Renal cortical epithelial cell (primary cell): ENCODE measurements at regions not wholly inside any gene's neighbourhood (a gene's known extent, or its start where the extent isn't known, plus 50 kb on each side); places are given as distances from the start of the nearest gene placed in this dataset.

Experiments used
- DNase-seq: peaks from one replicate; pipeline ENCODE4 v3.0.0-alpha.2; 2011; ENCODE audit warnings: low read depth

DNA sequence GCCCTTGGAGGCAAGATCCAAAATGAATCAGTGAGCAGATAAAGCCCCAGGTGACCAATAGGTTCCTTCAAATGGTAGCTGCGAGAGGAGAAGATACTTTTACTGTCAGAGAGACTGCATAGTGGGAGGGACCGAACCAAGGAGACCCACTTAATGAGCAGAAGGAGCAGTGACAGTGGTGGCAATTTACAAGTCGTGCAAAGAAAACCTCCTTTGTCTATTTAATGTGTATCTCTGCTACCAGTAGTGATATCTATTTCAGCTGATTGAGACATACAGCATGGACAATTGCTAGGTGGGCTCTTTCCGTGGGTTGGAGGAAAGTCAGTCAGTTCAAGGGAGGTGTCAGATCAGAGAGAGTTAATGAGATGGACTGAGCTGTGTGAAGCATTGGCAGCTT lies 480.4 kb downstream of the GATA3 start:
- no peak for DNase-seq

- peak; percentile 57 for DNase-seq
Observed at GRCh38 chr10:8539056-8539455, 484.6 kb downstream of the GATA3 start.

GRCh38 chr10:8543361-8544056 lies 489.0 kb downstream of the GATA3 start:
- peak; percentile 56 for DNase-seq

DNA sequence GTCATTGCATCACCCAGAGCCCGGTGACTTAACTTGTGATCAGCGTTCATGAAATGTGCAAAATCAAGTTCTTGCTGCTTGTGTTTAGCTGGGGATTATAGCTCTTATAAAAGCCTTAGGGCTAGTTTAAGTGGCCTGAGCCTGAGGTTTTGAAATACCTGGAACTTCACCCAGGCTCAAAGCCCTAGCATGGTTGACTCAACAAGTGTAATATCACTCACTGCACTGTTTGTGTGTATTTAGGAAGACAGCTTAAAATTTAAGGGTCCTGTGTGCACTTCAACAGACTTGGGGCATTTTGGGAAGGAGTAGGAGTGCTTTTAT lies 489.5 kb downstream of the GATA3 start:
- DNase-seq: peak; percentile 58

DNA sequence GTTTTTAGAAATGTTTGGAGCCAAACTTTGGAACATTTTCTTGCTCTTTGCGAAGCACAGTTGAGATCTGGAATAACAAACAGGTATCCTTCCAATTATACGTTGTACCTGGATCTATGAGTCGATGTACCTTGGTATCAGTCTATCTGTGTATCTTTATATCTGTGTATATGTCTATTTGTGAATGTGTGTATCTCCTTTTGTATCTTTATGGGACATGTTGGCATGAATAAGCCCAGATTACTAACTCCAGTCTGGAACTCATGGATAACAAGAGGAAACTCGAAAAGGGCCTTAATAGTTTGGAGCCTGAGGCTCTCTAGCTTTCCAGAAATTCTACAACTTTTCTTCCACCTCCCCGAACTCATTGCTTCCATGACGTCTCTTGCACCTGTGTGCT lies 490.0 kb downstream of the GATA3 start:
- DNase-seq: no peak

DNA sequence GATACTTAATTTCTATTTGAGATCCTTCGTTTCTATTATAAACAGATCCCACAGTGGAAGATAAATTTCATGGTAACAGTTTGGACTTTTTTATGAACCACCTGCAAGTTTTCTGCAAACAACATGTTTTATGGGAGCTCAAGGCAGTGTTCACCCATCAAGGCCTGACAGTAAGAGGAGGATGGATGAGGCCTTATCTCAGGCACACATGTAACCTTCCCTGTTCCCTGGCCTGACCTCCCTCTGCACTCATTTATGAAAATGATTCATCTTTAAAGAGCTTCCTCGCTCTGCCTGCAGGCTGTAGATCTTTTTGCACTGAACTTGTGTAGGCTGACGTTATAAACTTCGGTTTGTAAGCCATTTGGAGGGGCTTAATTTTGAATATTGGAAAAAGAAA lies 500.1 kb downstream of the GATA3 start:
- no peak for DNase-seq

GRCh38 chr10:8556321-8556720 lies 501.8 kb downstream of the GATA3 start:
- no peak for DNase-seq

DNA sequence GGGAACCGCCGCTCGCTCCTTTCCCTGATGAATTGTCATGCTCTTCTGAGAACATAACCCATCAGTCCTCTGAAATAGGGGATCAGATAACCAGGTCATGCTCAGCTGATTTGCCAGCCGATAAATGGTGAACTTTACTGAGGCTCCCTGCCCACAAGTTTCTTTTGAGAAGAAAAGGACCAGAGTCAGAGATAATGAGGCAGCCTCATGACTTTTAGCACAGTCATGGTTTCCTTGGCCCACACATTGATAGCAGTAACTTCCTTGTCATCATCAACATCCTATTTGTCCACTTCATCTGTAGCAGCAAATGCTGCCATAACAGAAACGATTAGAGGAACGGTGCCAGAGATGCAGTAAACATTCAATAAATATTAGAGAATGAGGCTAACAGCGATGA lies 509.0 kb downstream of the GATA3 start:
- DNase-seq: no peak

GRCh38 chr10:8566737-8567136 lies 512.2 kb downstream of the GATA3 start:
- DNase-seq: no peak

DNA sequence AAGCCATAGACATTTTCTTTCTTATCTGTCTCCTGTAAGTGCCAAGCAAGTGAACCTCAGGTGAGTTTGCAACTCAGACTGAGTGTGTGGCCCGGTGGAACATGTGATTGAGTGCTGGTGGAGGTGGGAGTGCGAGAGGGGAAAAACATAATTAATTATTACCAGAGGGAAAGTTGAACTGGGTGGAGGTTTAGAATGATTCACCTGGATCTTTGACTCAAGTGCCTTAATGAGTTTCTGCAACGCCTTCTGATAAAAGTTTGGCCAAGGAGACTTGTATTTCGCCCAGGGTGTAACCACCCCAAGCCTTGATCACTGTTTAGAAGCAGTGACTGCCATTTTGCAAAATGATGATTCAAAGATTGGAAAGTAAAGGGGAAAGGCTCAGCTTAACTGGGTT lies 513.9 kb downstream of the GATA3 start:
- DNase-seq: peak; percentile 62

- no peak for DNase-seq
Observed at GRCh38 chr10:8575620-8576019, 521.1 kb downstream of the GATA3 start.

GRCh38 chr10:8576281-8576680 lies 521.8 kb downstream of the GATA3 start:
- DNase-seq: no peak

DNA sequence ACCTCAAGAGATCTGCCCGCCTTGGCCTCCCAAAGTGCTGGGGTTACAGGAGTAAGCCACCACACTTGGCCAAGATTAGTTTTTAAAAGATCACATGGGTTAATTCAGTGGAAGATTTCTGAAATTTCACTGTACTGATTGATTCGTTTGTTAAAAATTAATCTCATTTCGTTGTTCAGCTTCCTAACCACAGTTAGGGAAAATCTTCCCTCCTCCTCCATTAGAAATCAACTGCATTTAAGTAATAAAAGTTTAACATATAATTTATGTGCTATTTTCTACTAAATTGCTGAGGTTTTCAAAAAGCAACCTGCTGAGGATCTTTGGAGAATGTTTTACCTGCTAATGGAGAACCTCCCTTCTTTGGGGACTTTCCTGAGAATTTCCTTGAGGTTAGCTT lies 522.4 kb downstream of the GATA3 start:
- peak; percentile 44 for DNase-seq

GRCh38 chr10:8577686-8578085 lies 523.2 kb downstream of the GATA3 start:
- no peak for DNase-seq

DNA sequence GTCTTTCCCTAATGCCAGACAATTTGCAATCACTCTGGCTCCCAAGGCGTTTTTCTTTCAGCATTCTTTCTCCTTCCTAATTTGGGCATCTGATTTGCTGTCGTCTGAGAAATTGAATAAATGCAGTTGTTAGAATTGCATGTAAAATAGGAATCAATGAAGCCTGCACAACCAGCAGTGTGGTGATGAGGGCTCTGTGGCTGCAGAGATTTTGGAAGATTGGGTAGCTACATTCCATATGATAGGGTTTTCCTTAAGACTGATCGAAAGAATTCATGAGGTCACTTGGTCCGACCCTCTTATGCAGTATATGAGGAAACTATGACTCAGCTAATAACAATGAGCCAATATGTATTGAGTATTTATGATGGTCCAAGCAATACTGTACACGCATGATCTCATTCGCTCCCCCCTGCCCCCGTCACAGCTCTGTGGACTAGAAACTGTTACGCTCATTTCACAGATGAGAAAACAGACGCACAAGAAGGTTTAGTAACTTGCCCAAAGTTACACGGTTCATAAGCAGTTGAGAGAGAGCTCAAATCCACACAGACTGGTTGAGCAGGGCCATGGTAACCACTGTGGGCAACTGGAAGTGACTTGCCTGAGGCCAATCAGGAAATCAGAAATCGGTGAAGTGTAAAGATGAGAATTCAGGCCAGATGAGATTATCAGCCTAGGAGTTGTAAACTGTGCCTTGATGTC lies 527.2 kb downstream of the GATA3 start:
- peak; percentile 68 for DNase-seq

DNA sequence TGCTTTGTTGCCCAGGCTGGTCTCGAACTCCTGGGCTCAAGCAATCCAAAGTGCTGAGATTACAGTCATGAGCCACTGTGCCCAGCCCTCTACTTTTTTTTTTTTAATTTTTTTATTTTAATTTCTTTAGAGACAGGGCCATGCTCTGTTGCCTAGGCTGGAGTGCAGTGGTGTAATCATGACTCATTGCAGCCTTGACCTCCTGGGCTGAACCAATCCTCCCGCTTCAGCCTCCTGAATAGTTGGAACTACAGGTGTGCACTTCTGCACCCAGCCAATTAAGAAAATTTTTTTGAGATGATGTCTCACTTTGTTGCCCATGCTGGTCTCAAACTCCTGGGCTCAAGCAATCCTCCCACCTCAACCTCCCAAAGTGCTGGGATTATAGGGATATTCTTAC lies 528.6 kb downstream of the GATA3 start:
- DNase-seq: no peak

DNA sequence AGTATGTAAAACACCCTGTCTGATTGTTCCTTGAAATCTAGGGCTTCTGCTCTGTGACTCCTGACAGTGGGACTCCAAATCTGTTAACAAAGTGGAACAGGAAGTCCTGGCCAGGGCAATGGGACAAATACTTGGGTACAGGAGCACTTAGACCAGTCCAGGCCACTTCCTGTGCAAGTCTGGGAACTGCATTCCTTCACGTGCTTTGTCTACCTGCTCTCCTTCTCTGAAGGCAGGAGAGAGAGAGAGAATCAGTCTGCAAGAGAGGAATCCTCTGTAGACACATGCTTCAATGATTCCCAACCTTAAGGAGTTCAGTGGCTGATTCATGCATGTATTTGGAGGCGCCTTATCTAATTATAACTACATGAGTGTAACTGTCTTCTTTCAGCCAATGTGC lies 530.2 kb downstream of the GATA3 start:
- peak; percentile 38 for DNase-seq

- no peak for DNase-seq
Observed at GRCh38 chr10:8586504-8586903, 532.0 kb downstream of the GATA3 start.

- no peak for DNase-seq
Observed at GRCh38 chr10:8588135-8588534, 533.6 kb downstream of the GATA3 start.

DNA sequence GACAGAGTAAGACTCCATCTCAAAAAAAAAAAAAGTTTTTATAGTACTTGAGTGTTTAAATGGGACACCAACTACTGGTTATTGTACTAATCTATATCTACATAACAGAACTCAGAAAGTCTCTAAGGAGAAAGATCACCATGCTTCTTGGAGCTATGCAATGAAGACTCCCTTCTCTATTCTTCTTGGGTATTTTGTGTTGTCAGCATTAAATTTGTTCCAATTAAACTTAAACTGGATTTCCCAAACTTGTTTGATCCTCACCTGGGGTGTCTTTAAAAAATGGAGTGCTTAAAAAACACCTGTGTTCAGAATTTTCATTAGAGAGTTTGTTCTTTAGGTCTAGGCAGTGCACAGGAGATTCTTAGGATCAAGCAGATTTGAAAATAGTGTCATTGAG lies 536.0 kb downstream of the GATA3 start:
- no peak for DNase-seq

DNA sequence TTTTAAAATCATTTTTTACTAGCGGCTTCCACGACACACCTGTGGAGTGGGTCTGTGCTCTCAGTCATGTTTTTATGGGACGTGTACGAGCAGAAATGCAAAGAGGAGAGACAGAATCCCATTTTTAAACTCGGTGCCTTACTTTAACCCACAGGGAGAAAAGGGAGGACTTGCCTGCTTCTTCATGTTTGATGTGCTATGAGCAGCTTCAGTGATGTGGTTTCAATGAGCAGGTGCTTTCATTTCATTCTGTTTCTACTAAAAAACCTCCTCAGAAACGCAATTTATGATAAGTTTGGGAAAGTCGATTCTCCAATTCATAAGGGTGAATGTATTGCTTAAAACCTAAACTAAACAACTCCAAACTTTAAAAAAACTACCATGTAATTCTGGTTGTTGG lies 537.2 kb downstream of the GATA3 start:
- DNase-seq: no peak

DNA sequence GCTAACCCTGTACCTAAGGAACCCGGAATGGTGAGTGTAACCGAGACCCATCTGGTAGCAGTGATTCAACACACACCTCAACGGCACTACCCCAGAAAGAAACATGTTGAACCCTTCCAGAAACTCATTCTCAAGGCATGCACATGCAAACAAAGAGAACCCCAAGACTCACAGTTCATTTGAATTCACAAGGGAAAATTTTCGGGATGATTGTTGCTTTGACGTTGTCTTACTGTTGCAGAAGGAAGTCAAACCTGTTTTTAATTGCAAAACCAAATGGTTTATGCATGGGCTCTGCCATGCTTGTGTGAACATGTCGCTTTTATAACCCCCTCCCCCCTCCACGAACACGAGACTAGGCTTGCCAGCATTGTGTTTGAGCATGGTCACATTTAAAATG lies 539.7 kb downstream of the GATA3 start:
- DNase-seq: no peak

DNA sequence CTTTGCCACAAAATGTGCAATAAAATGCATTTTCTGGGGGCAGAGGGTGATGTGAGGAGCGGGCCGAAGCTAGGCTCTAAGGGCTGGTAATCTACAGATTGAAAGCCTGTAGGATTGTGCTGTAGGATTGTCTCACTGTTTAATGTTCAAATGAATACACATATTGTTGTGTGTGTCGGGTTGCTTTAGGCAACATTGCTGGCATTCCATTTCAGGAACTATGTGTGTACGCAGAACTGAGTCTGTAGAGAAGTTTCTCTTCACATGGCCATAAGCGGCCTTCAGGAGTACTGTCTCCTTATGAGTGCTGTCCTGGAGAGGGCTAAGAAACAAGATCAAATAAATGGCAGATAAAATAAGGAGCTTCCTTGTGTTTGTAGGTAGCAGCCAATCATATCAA lies 540.2 kb downstream of the GATA3 start:
- no peak for DNase-seq

DNA sequence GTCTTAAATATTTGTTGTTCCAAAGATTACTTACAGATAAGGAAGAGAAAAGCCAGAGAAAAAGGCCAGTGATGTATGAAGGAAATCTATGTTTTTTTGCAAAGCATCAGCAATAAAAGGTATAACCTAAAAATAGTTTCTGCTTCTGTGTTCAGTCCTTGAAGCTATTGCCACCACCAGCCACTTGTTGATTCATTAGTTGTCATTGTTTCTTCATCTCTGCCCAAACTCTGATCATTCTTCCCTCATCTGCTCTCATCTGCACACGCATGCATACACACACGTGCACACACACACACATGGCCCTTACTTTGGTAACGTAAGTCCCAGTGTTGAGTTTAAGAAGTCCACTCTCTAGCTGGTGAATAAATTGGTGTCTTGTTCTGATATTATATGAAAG lies 540.7 kb downstream of the GATA3 start:
- DNase-seq: no peak
